ENCODE measurements at regions not wholly inside any gene's neighbourhood (a gene's known extent, or its start where the extent isn't known, plus 50 kb on each side); places are given as distances from the start of the nearest gene placed in this dataset.
"Not testable (repeated sequence)": the region's sequence is repeated elsewhere in the genome, so short reads cannot be mapped to it uniquely, and the experiment has no call there.

GRCh38 chr7:119270045-119270464, 1002.9 kb upstream of the KCND2 start:
- DNase-seq (ENCODE audit: low spot score): no peak

- no peak for DNase-seq (ENCODE audit: low spot score)
Observed at GRCh38 chr7:119270644-119271043, 1002.3 kb upstream of the KCND2 start.

GRCh38 chr7:119271147-119271779, 1001.7 kb upstream of the KCND2 start:
- no peak for DNase-seq (ENCODE audit: low spot score)

GRCh38 chr7:119281181-119281846, 991.7 kb upstream of the KCND2 start:
- DNase-seq (ENCODE audit: low spot score): no peak

- DNase-seq (ENCODE audit: low spot score): no peak
Observed at GRCh38 chr7:119283353-119283752, 989.6 kb upstream of the KCND2 start.

GRCh38 chr7:119288416-119288815, 984.6 kb upstream of the KCND2 start:
- no peak for DNase-seq (ENCODE audit: low spot score)

GRCh38 chr7:119300341-119300740, 972.6 kb upstream of the KCND2 start:
- DNase-seq (ENCODE audit: low spot score): not testable (repeated sequence)

- DNase-seq (ENCODE audit: low spot score): no peak
Observed at GRCh38 chr7:119320316-119320715, 952.7 kb upstream of the KCND2 start.

- no peak for DNase-seq (ENCODE audit: low spot score)
Observed at GRCh38 chr7:119329715-119330114, 943.3 kb upstream of the KCND2 start.

GRCh38 chr7:119335405-119335804, 937.6 kb upstream of the KCND2 start:
- no peak for DNase-seq (ENCODE audit: low spot score)

- no peak for DNase-seq (ENCODE audit: low spot score)
Observed at GRCh38 chr7:119341822-119342221, 931.2 kb upstream of the KCND2 start.

GRCh38 chr7:119343289-119343688, 929.7 kb upstream of the KCND2 start:
- DNase-seq (ENCODE audit: low spot score): no peak

- DNase-seq (ENCODE audit: low spot score): no peak
Observed at GRCh38 chr7:119344466-119344865, 928.5 kb upstream of the KCND2 start.

GRCh38 chr7:119348491-119348890, 924.5 kb upstream of the KCND2 start:
- DNase-seq (ENCODE audit: low spot score): no peak

- no peak for DNase-seq (ENCODE audit: low spot score)
Observed at GRCh38 chr7:119350334-119350733, 922.6 kb upstream of the KCND2 start.

GRCh38 chr7:119351320-119351719, 921.7 kb upstream of the KCND2 start:
- no peak for DNase-seq (ENCODE audit: low spot score)

GRCh38 chr7:119374436-119374835, 898.5 kb upstream of the KCND2 start:
- DNase-seq (ENCODE audit: low spot score): no peak

GRCh38 chr7:119377861-119378260, 895.1 kb upstream of the KCND2 start:
- DNase-seq (ENCODE audit: low spot score): no peak

- no peak for DNase-seq (ENCODE audit: low spot score)
Observed at GRCh38 chr7:119382726-119383125, 890.2 kb upstream of the KCND2 start.

GRCh38 chr7:119395024-119395423, 878.0 kb upstream of the KCND2 start:
- DNase-seq (ENCODE audit: low spot score): no peak

GRCh38 chr7:119397156-119397555, 875.8 kb upstream of the KCND2 start:
- no peak for DNase-seq (ENCODE audit: low spot score)

- no peak for DNase-seq (ENCODE audit: low spot score)
Observed at GRCh38 chr7:119408596-119408995, 864.4 kb upstream of the KCND2 start.

GRCh38 chr7:119413314-119413805, 859.6 kb upstream of the KCND2 start:
- DNase-seq (ENCODE audit: low spot score): no peak

GRCh38 chr7:119415682-119416081, 857.3 kb upstream of the KCND2 start:
- no peak for DNase-seq (ENCODE audit: low spot score)

Data from HuH-7.5 (cell line).